HG02938 (cell line): ENCODE measurements at regions not wholly inside any gene's neighbourhood (a gene's known extent, or its start where the extent isn't known, plus 50 kb on each side); places are given as distances from the start of the nearest gene placed in this dataset.
A peak's percentile ranks its signal among the peaks of the same experiment; 100 is the strongest.
"Not testable (repeated sequence)": the region's sequence is repeated elsewhere in the genome, so short reads cannot be mapped to it uniquely, and the experiment has no call there.

Experiments
- ATAC-seq: cut with Tn5 transposase; IDR thresholded peaks from one replicate; pipeline ENCODE4 v1.9.1; 2021; ENCODE audit warnings: mild to moderate bottlenecking, moderate library complexity; ENCODE audit not compliant: unreplicated experiment

DNA sequence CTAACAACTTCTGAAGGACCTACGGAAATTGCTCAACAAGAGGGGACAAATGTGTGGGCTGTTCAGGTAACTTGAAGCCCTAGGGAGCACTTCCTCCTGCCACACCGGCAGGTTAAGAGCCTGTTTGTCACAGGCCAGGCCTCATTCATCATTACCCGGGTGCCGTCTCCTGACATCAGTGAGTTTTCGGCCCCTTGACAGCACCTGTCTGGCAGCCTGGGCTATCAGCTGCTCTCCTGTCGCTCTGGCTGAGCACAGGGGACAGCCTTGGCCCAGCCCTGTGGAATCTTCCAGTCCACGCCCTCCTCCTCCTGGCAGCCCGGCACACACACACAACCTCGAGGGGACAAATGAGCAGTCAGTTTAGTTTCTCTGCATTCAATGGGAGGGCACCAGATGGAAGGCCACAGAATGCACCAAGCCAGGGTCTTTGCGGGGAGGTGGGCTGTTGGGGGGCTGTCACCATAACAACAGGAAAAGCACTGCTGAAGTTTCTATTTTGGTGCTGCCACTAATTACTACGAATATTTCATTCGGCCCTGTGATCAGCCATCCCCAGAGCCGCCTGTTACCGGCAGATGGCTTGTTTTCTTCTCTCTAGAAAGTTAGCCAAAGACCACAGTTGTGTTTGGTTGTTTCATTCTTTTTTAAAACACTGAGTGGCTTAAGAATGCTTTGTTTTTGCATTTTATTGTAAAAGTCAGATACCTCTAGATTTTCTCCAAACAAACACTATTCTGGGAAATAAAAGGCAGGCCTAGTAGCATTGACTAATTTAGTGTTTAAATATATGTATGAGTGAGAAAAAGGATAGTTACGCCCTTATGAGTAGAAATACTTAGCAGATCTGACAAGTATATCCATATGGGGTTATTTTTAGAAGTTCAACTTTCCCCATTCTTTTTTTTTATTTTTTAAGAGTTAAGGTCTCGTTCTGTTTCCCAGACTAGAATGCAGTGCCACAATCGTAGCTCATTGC is 189.9 kb upstream of the NDUFV2 start:
- peak; percentile 47 for ATAC-seq

- ATAC-seq, result not testable (repeated sequence)
Observed at GRCh38 chr18:8913606-8914403, 188.7 kb upstream of the NDUFV2 start.

DNA sequence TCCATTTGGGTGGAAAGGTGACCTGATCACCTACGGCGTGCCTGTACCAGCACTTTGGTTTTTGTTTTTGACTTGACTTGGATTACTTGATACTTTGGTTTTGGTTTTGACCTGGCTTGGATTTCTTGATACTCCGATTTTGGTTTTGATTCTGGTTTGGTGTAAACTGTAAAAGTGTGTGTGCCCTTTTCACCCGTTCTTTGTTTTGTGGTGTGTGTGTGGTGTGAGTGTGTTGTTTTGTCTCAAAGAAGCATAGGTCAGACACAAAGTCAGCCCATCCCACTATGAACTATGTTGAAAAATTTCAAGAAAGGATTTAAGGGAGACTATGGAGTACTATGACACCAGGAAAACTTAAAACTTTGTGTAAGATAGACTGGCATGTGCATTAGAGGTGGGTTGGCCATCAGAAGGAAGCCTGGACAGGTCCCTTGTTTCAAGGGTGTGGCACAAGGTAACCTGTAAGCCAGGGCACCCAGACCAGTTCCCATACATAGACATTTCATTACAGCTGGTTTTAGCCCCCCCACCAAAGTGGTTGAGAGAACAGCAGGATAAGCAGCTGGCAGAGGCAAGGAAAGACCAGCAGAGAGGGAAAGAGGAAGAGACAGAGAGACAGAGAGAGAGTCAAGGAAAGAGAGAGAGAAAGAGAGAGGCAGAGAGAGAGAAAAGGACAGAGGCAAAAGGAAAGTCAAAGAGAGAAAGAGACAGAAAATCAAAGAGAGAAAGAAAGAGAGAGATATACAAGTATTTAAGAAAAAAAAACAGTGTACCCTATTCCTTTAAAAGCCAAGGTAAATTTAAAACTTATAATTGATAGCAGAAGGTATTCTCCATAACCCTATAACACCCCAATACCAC is 187.9 kb upstream of the NDUFV2 start:
- ATAC-seq, result not testable (repeated sequence)

DNA sequence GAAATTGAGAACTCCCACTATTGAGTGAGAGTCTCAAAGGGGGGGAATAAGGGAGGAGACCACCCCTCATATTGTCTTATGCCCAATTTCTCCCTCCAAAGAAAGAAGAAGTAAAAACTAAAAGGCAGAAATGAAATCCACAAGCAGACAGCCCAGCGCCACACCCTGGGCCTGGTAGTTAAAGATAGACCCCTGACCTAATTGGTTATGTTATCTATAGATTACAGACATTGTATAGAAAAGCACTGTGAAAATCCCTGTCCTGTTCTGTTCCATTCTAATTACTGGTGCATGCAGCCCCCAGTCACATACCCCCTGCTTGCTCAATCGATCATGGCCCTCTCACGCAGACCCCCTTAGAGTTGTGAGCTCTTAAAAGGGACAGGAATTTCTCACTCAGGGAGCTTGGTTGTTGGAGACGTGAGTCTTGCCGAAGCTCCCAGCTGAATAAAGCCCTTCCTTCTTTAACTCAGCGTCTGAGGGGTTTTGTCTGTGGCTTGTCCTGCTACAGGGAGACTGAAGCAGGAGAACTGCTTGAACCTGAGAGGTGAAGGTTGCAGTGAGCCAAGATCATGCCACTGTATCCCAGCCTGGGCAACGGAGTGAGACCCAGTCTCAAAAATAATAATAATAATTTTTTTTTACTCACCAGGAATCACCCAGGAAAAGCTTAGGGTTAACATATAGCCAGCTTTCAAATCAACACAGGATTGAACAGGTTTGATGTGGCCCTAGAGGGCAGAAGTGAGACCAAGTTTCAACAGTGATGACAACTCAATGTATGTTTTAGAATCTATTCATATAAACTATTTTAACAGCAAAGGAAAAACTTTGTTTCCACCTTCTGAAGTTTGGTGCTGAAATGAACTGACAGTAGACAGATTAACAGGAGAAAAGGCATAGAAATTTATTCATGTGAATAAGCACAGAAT is 181.4 kb upstream of the NDUFV2 start:
- ATAC-seq, result not testable (repeated sequence)

DNA sequence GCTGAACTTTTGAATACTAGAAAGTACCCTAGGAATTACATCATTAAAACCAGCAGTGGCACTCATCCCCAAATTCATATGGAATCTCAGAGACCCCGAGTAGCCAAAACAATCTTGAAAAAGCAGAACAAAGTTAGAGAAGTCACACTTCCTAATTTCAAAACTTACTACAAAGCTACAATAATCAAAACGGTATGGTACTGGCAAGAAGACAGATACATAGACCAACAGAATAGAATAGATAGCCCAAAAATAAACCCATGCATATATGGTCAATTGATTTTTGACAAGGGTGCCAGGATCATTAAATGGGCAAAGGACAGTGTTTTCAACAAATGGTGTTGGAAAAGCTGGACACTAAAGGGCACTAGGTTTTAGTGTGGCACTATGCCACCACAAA is 176.0 kb upstream of the NDUFV2 start:
- ATAC-seq, result no peak

DNA sequence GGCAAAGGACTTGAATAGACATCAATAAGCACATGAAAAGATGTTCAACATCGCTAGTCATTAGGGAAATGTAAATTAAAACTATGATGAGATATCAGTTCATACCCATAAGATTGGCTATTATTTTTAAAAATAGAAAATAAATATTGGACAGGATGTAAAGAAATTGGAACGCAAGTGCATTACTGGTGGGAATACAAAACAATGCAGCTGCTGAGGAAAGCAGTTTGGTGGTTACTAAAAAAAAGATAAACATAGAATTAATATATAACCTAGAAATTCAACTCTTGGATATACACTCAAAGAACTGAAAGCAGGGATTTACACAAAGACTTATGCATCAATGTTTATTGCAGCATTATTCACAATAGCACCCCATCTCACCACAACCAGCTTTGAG is 174.5 kb upstream of the NDUFV2 start:
- no peak for ATAC-seq

- no peak for ATAC-seq
Observed at GRCh38 chr18:8928847-8929780, 173.4 kb upstream of the NDUFV2 start.

DNA sequence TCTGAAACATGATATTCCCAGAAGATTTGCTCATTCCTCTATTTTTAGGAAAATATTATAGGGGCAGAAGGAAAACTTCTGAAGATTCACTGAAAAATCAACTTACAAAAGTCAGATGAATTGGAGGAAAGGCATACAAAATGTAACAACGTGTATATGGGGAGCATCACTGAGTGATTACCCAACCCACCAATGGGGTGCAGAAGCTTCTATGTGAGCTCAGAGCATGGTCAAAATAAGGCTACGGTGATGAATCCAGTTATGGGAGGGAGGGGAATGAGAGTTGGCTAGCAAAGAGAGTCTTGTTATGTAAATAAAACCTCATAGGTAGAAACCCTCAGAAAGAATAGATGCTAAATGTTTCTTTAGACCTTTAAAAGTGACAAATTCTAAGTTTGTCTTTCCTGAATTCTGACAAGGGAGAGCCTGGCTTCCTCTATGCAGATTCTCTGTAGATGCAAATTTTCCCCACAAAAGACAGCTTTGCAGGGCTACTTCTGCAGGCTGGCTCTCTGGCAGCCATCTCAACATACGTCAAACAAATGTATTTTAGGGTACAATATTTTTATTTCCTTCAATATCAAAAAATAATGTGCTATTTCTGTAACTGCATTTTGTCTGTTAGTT is 171.4 kb upstream of the NDUFV2 start:
- ATAC-seq, result no peak

- ATAC-seq, result no peak
Observed at GRCh38 chr18:8932866-8933265, 169.6 kb upstream of the NDUFV2 start.

- ATAC-seq, result no peak
Observed at GRCh38 chr18:8933714-8934284, 168.7 kb upstream of the NDUFV2 start.

GRCh38 chr18:8935346-8935745 is 167.2 kb upstream of the NDUFV2 start:
- not testable (repeated sequence) for ATAC-seq

GRCh38 chr18:8936619-8937018 is 165.9 kb upstream of the NDUFV2 start:
- ATAC-seq, result no peak

DNA sequence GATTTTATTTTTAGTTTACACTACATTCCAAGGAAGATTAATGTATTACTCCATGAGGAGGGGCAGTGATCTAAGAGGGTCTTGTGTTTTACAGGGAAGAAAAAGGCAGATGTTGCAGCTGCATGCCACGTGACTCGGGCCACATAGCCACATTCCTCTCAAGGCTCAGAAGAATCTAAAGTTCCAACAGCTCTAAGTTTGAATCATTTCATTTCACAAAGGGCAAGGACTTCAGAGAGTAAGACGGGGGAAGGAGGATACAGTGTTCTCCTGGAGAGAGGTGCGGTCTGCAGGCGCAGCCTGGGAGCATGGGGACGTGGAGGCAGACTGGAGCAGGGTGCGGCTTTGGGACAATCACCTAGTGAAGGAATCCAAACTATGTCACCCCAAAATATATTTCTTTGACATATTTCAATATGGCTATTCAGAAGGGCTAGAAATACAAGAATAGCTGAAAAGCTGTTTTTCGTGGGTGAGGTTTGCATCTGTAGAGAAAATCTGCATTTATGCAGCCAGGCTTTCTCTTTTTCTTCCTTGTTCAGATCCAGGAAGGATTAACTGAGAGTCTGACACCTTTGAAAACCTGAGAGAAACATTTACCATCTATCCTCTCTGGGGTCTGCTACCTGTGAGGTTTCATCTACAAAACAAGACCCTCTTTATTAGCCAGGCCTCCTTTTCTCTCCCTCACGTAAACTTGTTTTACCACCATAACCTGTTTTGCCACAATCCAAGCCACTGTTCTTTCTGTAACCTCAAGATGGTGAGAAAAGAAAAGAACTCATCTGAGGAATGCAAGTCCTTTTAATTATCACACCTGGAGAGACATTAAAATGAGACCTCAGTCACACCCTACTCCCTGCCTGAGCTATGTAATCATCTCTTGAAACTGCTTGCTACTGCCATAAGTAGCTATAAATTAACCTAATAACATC is 165.1 kb upstream of the NDUFV2 start:
- no peak for ATAC-seq

- ATAC-seq, result no peak
Observed at GRCh38 chr18:8938817-8939216, 163.7 kb upstream of the NDUFV2 start.

- no peak for ATAC-seq
Observed at GRCh38 chr18:8942021-8942908, 160.2 kb upstream of the NDUFV2 start.
